ENCODE measurements at regions not wholly inside any gene's neighbourhood (a gene's known extent, or its start where the extent isn't known, plus 50 kb on each side); places are given as distances from the start of the nearest gene placed in this dataset.

GRCh38 chr16:58789351-58789750 is 55.2 kb upstream of the GOT2 start:
- POLR2A ChIA-PET, result no interaction called here
- Mint-ChIP-seq H3K4me1 (no peaks in the 10 kb centered on the region), H3K9me3 (no peaks in the 10 kb centered on the region), H3K27me3 (peaks cover 10% of the 10 kb centered on the region), H3K36me3 (ENCODE audit: low read depth) (no peaks in the 10 kb centered on the region), H3K27ac (no peak overlapping the region), H3K4me3 (no peak overlapping the region)
- TF ChIP-seq CTCF (IDR thresholded peaks at IDR 0.05), result no peak
- no peak for DNase-seq
- CTCF ChIA-PET, result no interaction called here
- intact Hi-C loops (cut with micrococcal nuclease), result no loop called here
- no peak for ATAC-seq (ENCODE audit: low read depth)
